Naive thymus-derived CD4-positive, alpha-beta T cell (primary cell): ENCODE measurements at regions not wholly inside any gene's neighbourhood (a gene's known extent, or its start where the extent isn't known, plus 50 kb on each side); places are given as distances from the start of the nearest gene placed in this dataset.

ENCODE experiments used
- ATAC-seq: fragments of 150-1000 bp; cut with Tn5 transposase; 2 replicates; pipeline ENCODE4 v1.10.0; 2021; ENCODE audit warnings: mild to moderate bottlenecking, moderate library complexity
- CTCF ChIA-PET: fragments of 350-600 bp; sonication (Branson Sonifier 250); formaldehyde crosslinking; loops from one replicate; lab custom pipeline; 2021; ENCODE audit warnings: antibody characterized with exemption; lab: Charles Lee
- POLR2A ChIA-PET: fragments of 350-600 bp; sonication (Branson Sonifier 250); formaldehyde crosslinking; loops from one replicate; lab custom pipeline; 2021; ENCODE audit warnings: antibody characterized with exemption, inconsistent platforms; lab: Charles Lee
- DNase-seq, 9 donors: peaks; one replicate each; pipeline versions ENCODE4 v3.0.0 to v3.0.0-alpha.2; 2020 to 2022; ENCODE audit warnings: mixed read lengths in 1 of 9
- H3K27ac ChIP-seq: one replicate; pipeline ENCODE4 v1.7.0; 2013; ENCODE audit warnings: mild to moderate bottlenecking, low read depth, low read length, moderate library complexity
- H3K27me3 ChIP-seq, 2 donors: one replicate each; pipeline ENCODE4 v1.7.0; 2013; ENCODE audit warnings: low read length in 2 of 2, mild to moderate bottlenecking in 2 of 2, moderate library complexity in 2 of 2; ENCODE audit not compliant: control insufficient read depth in 2 of 2, insufficient read depth in 2 of 2
- H3K36me3 ChIP-seq, 3 experiments: 1 replicate in 2 of 3; 2 replicates in 1 of 3; pipeline ENCODE4 v1.7.0; 2013; ENCODE audit warnings: low read length in 3 of 3, mild to moderate bottlenecking in 3 of 3, moderate library complexity in 1 of 3; ENCODE audit not compliant: insufficient read depth in 3 of 3, control insufficient read depth in 2 of 3
- H3K4me1 ChIP-seq, 2 donors: one replicate each; pipeline ENCODE4 v1.7.0; 2013; ENCODE audit warnings: low read length in 2 of 2, mild to moderate bottlenecking in 2 of 2, moderate library complexity in 1 of 2; ENCODE audit not compliant: control insufficient read depth in 2 of 2, insufficient read depth in 2 of 2
- H3K4me3 ChIP-seq: 2 replicates; pipeline ENCODE4 v1.7.0; 2013; ENCODE audit warnings: mild to moderate bottlenecking, low read length
- H3K9me3 ChIP-seq, 3 experiments: 1 replicate in 2 of 3; 2 replicates in 1 of 3; pipeline ENCODE4 v1.7.0; 2013; ENCODE audit warnings: low read length in 3 of 3; ENCODE audit not compliant: control insufficient read depth in 2 of 3
- H3K27ac Mint-ChIP-seq, 9 donors: one replicate each; pipeline ENCODE4 v1.8.0; 2020 to 2022; ENCODE audit warnings: mixed read lengths in 9 of 9, mild to moderate bottlenecking in 8 of 9, moderate library complexity in 5 of 9, inconsistent platforms in 2 of 9
- H3K27me3 Mint-ChIP-seq, 5 donors: one replicate each; pipeline ENCODE4 v1.8.0; 2021 to 2022; ENCODE audit warnings: mixed read lengths in 5 of 5, mild to moderate bottlenecking in 1 of 5
- H3K36me3 Mint-ChIP-seq, 5 donors: one replicate each; pipeline ENCODE4 v1.8.0; 2020 to 2022; ENCODE audit warnings: mixed read lengths in 5 of 5, mild to moderate bottlenecking in 3 of 5, inconsistent platforms in 1 of 5
- H3K4me1 Mint-ChIP-seq, 7 donors: one replicate each; pipeline ENCODE4 v1.8.0; 2020 to 2022; ENCODE audit warnings: mixed read lengths in 7 of 7, mild to moderate bottlenecking in 3 of 7, inconsistent platforms in 1 of 7
- H3K4me3 Mint-ChIP-seq, 10 donors: one replicate each; pipeline ENCODE4 v1.8.0; 2020 to 2022; ENCODE audit warnings: mild to moderate bottlenecking in 10 of 10, mixed read lengths in 10 of 10, moderate library complexity in 6 of 10, inconsistent platforms in 2 of 10
- H3K9me3 Mint-ChIP-seq, 11 donors: one replicate each; pipeline ENCODE4 v1.8.0; 2020 to 2022; ENCODE audit warnings: mixed read lengths in 11 of 11, mild to moderate bottlenecking in 4 of 11, inconsistent platforms in 1 of 11, moderate library complexity in 1 of 11
- intact Hi-C, 2 donors: fragments of 100-400 bp; cut with micrococcal nuclease; formaldehyde crosslinking; loops; one replicate each; pipeline ENCODE4 v1.15.1; 2023

GRCh38 chr10:10587744-10588393 is 429.8 kb upstream of the CELF2 start:
- H3K27me3 ChIP-seq: no peaks in the 10 kb centered on the region
- no peak overlapping the region for H3K4me3 ChIP-seq
- H3K27me3 Mint-ChIP-seq: peaks cover 0 to 47% (median 25%) of the 10 kb centered on the region in 5 donors
- H3K36me3 ChIP-seq: no peaks in the 10 kb centered on the region
- CTCF ChIA-PET: no interaction called here
- H3K27ac Mint-ChIP-seq: no peak overlapping the region
- ATAC-seq: no peak
- H3K4me1 Mint-ChIP-seq: no peaks in the 10 kb centered on the region
- H3K9me3 Mint-ChIP-seq: peaks cover 0 to 2% (median 0%) of the 10 kb centered on the region in 11 donors
- intact Hi-C loops: no loop called here
- no peaks in the 10 kb centered on the region for H3K9me3 ChIP-seq
- H3K4me1 ChIP-seq: no peaks in the 10 kb centered on the region
- no peak overlapping the region for H3K27ac ChIP-seq
- no peak overlapping the region for H3K4me3 Mint-ChIP-seq
- POLR2A ChIA-PET: no interaction called here
- no peaks in the 10 kb centered on the region for H3K36me3 Mint-ChIP-seq
- DNase-seq: no peak

GRCh38 chr10:10589540-10590303 is 427.9 kb upstream of the CELF2 start:
- Mint-ChIP-seq H3K36me3 (no peaks in the 10 kb centered on the region), H3K27me3 (peaks cover 0 to 44% (median 24%) of the 10 kb centered on the region in 5 donors), H3K27ac (no peak overlapping the region), H3K4me1 (no peaks in the 10 kb centered on the region), H3K9me3 (peaks cover 0 to 7% (median 0%) of the 10 kb centered on the region in 11 donors), H3K4me3 (no peak overlapping the region)
- DNase-seq (no peak), ATAC-seq (no peak)
- H3K9me3 ChIP-seq: no peaks in the 10 kb centered on the region
- no peaks in the 10 kb centered on the region for H3K4me1 ChIP-seq
- no peaks in the 10 kb centered on the region for H3K27me3 ChIP-seq
- H3K36me3 ChIP-seq: no peaks in the 10 kb centered on the region
- no peak overlapping the region for H3K27ac ChIP-seq
- intact Hi-C loops: no loop called here
- CTCF ChIA-PET: no interaction called here
- no peak overlapping the region for H3K4me3 ChIP-seq
- POLR2A ChIA-PET: no interaction called here

DNA sequence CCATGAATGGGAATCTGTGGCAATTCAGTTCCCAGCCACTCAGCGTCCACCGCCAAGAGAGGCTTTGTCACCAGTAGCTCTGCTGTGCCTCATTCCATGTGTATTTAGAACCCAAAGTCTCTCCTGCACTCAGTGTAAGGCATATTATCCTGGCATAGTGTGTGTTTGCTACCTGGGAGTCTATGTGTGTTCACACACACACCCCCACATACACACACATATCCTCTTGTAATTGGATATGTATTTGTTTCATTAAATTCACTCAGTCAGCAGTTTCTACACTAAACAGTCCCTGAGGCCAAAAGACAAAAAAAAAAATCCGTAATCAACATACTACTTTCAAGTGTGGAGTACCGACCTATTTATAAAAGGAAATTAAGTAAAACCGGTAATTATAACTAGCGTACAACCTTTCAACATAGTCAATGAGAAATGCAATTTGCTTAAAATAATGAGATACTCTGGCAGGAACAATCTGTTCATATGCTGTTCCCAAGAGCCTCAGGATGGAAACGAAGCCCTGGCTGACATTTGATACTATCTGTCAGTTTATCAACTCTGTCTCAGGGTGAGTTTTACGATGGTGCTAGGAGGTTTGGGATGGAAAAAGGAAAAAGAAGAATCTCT is 425.8 kb upstream of the CELF2 start:
- ChIA-PET CTCF (no interaction called here), POLR2A (no interaction called here)
- no peaks in the 10 kb centered on the region for H3K4me1 Mint-ChIP-seq
- DNase-seq (no peak), ATAC-seq (no peak)
- H3K27ac Mint-ChIP-seq: no peak overlapping the region
- Histone ChIP-seq H3K36me3 (no peaks in the 10 kb centered on the region), H3K4me1 (no peaks in the 10 kb centered on the region), H3K27ac (no peak overlapping the region), H3K4me3 (no peak overlapping the region), H3K27me3 (no peaks in the 10 kb centered on the region), H3K9me3 (no peaks in the 10 kb centered on the region)
- peaks cover 0 to 35% (median 21%) of the 10 kb centered on the region in 5 donors for H3K27me3 Mint-ChIP-seq
- H3K9me3 Mint-ChIP-seq: peaks cover 0 to 7% (median 0%) of the 10 kb centered on the region in 11 donors
- H3K36me3 Mint-ChIP-seq: no peaks in the 10 kb centered on the region
- intact Hi-C loops: no loop called here
- H3K4me3 Mint-ChIP-seq: no peak overlapping the region

GRCh38 chr10:10596256-10596655 is 421.4 kb upstream of the CELF2 start:
- H3K27me3 Mint-ChIP-seq: peaks cover 0 to 25% (median 17%) of the 10 kb centered on the region in 5 donors

DNA sequence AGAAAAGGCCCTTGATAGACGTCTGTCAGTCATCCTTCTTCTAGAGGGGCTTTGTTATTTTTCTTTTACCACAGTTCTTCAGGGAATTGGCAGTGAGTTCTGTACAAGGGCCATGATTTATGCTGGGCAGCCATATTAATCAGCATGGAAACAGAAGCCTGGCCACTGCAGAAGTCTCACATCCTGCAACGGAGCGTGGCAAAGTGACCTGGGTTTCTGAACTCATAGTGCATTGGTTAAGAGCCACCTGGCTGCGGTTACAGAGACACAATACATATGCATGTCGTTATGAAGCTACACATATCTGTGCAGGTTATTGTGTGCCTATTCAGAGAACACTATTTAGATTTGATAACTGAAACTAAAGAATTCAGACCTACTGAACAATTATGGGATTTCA is 419.4 kb upstream of the CELF2 start:
- Mint-ChIP-seq H3K4me1 (no peaks in the 10 kb centered on the region), H3K27ac (no peak overlapping the region)
- CTCF ChIA-PET: no interaction called here

More at GRCh38 chr10:10596256-10596655, 421.4 kb upstream of the CELF2 start:
- POLR2A ChIA-PET: no interaction called here
- H3K4me1 ChIP-seq: no peaks in the 10 kb centered on the region
- H3K27ac Mint-ChIP-seq: no peak overlapping the region
- no peak for DNase-seq
- CTCF ChIA-PET: no interaction called here
- no peak overlapping the region for H3K4me3 Mint-ChIP-seq
- intact Hi-C loops: no loop called here
- H3K27me3 ChIP-seq: no peaks in the 10 kb centered on the region
- H3K4me3 ChIP-seq: no peak overlapping the region
- H3K9me3 Mint-ChIP-seq: peaks cover 0 to 7% (median 0%) of the 10 kb centered on the region in 11 donors
- no peaks in the 10 kb centered on the region for H3K36me3 Mint-ChIP-seq
- H3K9me3 ChIP-seq: no peaks in the 10 kb centered on the region
- no peaks in the 10 kb centered on the region for H3K36me3 ChIP-seq
- H3K4me1 Mint-ChIP-seq: no peaks in the 10 kb centered on the region
- H3K27ac ChIP-seq: no peak overlapping the region
- ATAC-seq: no peak

GRCh38 chr10:10600004-10600403 is 417.7 kb upstream of the CELF2 start:
- ATAC-seq (no peak), DNase-seq (no peak)
- Histone ChIP-seq H3K27ac (no peak overlapping the region), H3K4me3 (no peak overlapping the region), H3K4me1 (no peaks in the 10 kb centered on the region), H3K36me3 (no peaks in the 10 kb centered on the region), H3K9me3 (no peaks in the 10 kb centered on the region), H3K27me3 (no peaks in the 10 kb centered on the region)
- ChIA-PET POLR2A (no interaction called here), CTCF (no interaction called here)
- intact Hi-C loops: no loop called here
- Mint-ChIP-seq H3K36me3 (no peaks in the 10 kb centered on the region), H3K4me1 (no peaks in the 10 kb centered on the region), H3K9me3 (peaks cover 0 to 4% (median 0%) of the 10 kb centered on the region in 11 donors), H3K27ac (no peak overlapping the region), H3K4me3 (no peak overlapping the region), H3K27me3 (peaks cover 0 to 21% (median 18%) of the 10 kb centered on the region in 5 donors)

More for the DNA sequence above, 419.4 kb upstream of the CELF2 start:
- no peaks in the 10 kb centered on the region for H3K36me3 Mint-ChIP-seq
- no peak overlapping the region for H3K4me3 Mint-ChIP-seq
- peaks cover 0 to 23% (median 19%) of the 10 kb centered on the region in 5 donors for H3K27me3 Mint-ChIP-seq
- ATAC-seq: no peak
- Histone ChIP-seq H3K4me3 (no peak overlapping the region), H3K4me1 (no peaks in the 10 kb centered on the region), H3K27me3 (no peaks in the 10 kb centered on the region), H3K9me3 (no peaks in the 10 kb centered on the region), H3K27ac (no peak overlapping the region), H3K36me3 (no peaks in the 10 kb centered on the region)
- intact Hi-C loops: no loop called here
- H3K9me3 Mint-ChIP-seq: peaks cover 0 to 4% (median 0%) of the 10 kb centered on the region in 11 donors
- DNase-seq: no peak
- POLR2A ChIA-PET: no interaction called here
